ENCODE measurements at regions not wholly inside any gene's neighbourhood (a gene's known extent, or its start where the extent isn't known, plus 50 kb on each side); places are given as distances from the start of the nearest gene placed in this dataset.
"Not testable (repeated sequence)": the region's sequence is repeated elsewhere in the genome, so short reads cannot be mapped to it uniquely, and the experiment has no call there.

- Mint-ChIP-seq H3K36me3 (ENCODE audit: low read depth) (no peaks in the 10 kb centered on the region), H3K9me3 (no peaks in the 10 kb centered on the region), H3K4me1 (no peaks in the 10 kb centered on the region), H3K27me3 (no peaks in the 10 kb centered on the region), H3K4me3 (no peak overlapping the region), H3K27ac (no peak overlapping the region)
- ATAC-seq (replicated peaks): no peak
These were observed 219.3 kb upstream of the GRIN3A start for GRCh38 chr9:101957705-101958104.

- H3K27me3 Mint-ChIP-seq: peaks cover 4% of the 10 kb centered on the region
- H3K4me3 Mint-ChIP-seq: no peak overlapping the region
- H3K4me1 Mint-ChIP-seq: no peaks in the 10 kb centered on the region
- no peaks in the 10 kb centered on the region for H3K36me3 Mint-ChIP-seq (ENCODE audit: low read depth)
- ATAC-seq (replicated peaks): no peak
- no peak overlapping the region for H3K27ac Mint-ChIP-seq
- peaks cover 5% of the 10 kb centered on the region for H3K9me3 Mint-ChIP-seq
These were observed 213.2 kb upstream of the GRIN3A start for GRCh38 chr9:101951598-101951997.

GRCh38 chr9:101931756-101932155, 193.3 kb upstream of the GRIN3A start:
- no peak for ATAC-seq (replicated peaks)
- Mint-ChIP-seq H3K4me1 (no peaks in the 10 kb centered on the region), H3K9me3 (peaks cover 3% of the 10 kb centered on the region), H3K27ac (no peak overlapping the region), H3K27me3 (no peaks in the 10 kb centered on the region), H3K4me3 (no peak overlapping the region), H3K36me3 (ENCODE audit: low read depth) (no peaks in the 10 kb centered on the region)

DNA sequence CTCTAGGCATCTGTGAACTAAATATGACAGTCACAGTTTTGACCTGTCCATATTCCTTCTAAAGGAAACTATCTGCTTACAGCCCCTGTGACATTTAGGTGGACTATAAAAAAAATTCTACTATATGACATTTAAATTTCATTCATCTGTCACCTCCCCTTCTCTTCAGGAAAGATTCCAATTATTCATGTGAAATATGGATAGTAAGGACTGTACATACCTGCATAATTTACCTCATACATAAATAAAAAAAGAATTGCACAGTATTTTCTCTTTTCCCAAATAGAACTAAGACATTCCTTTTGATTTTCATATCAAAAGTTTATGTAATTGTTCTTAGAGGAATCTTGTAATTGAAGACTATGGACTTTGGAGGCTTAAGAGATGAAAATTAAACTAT, 192.3 kb upstream of the GRIN3A start:
- Mint-ChIP-seq H3K4me1 (no peaks in the 10 kb centered on the region), H3K4me3 (no peak overlapping the region), H3K27ac (no peak overlapping the region), H3K9me3 (peaks cover 1% of the 10 kb centered on the region), H3K36me3 (ENCODE audit: low read depth) (no peaks in the 10 kb centered on the region), H3K27me3 (no peaks in the 10 kb centered on the region)
- ATAC-seq (replicated peaks): no peak

DNA sequence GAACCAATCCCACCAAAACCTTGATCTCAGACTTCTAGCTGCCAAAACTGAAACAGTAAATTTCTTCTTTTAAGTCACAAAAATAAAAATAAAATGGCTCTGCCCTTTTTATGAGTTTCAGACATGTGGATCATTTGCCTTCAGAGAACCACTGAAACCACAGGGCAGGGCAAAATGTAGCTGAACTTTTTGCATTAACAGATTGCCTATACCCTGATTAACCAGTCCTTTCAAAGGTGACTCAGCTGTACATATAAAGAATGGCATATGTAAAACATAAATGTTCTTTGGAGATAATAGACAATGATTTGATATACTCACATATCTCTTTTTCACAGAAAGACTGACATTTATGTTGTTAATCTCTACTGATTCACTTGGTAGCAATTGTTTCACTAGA, 187.1 kb upstream of the GRIN3A start:
- H3K27me3 Mint-ChIP-seq: no peaks in the 10 kb centered on the region
- peaks cover 6% of the 10 kb centered on the region for H3K9me3 Mint-ChIP-seq
- H3K36me3 Mint-ChIP-seq (ENCODE audit: low read depth): no peaks in the 10 kb centered on the region
- no peak for ATAC-seq (replicated peaks)
- H3K4me1 Mint-ChIP-seq: no peaks in the 10 kb centered on the region
- H3K27ac Mint-ChIP-seq: no peak overlapping the region
- H3K4me3 Mint-ChIP-seq: no peak overlapping the region

DNA sequence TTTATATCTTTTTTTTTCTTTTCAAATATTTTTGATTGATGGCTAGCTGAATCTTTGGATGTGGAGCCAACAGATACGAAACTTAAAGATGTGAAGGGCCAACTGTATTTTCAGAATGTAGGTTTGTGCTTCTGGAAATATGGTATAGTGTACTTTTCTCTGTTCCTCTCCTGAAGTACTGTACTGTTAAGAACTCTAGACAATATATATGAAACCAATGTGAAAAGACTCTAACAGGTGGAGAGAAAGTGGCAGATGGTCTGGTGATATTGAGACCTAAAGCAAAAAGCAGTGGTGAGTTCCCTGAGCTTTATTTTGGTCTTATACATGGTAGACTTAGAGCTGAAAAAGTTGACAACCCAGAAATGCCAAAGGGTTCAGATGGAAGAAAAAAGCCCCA, 185.0 kb upstream of the GRIN3A start:
- H3K27me3 Mint-ChIP-seq: no peaks in the 10 kb centered on the region
- H3K36me3 Mint-ChIP-seq (ENCODE audit: low read depth): no peaks in the 10 kb centered on the region
- H3K4me3 Mint-ChIP-seq: no peak overlapping the region
- peaks cover 6% of the 10 kb centered on the region for H3K9me3 Mint-ChIP-seq
- ATAC-seq (replicated peaks): no peak
- H3K27ac Mint-ChIP-seq: no peak overlapping the region
- H3K4me1 Mint-ChIP-seq: no peaks in the 10 kb centered on the region

GRCh38 chr9:101916948-101917347, 178.5 kb upstream of the GRIN3A start:
- H3K9me3 Mint-ChIP-seq; H3K27me3 Mint-ChIP-seq; H3K4me1 Mint-ChIP-seq; H3K4me3 Mint-ChIP-seq; H3K36me3 Mint-ChIP-seq (ENCODE audit: low read depth); ATAC-seq (replicated peaks); H3K27ac Mint-ChIP-seq: not testable (repeated sequence)

GRCh38 chr9:101915482-101915881, 177.0 kb upstream of the GRIN3A start:
- Mint-ChIP-seq H3K4me3 (no peak overlapping the region), H3K4me1 (no peaks in the 10 kb centered on the region), H3K9me3 (no peaks in the 10 kb centered on the region), H3K36me3 (ENCODE audit: low read depth) (no peaks in the 10 kb centered on the region), H3K27me3 (no peaks in the 10 kb centered on the region), H3K27ac (no peak overlapping the region)
- ATAC-seq (replicated peaks): no peak

DNA sequence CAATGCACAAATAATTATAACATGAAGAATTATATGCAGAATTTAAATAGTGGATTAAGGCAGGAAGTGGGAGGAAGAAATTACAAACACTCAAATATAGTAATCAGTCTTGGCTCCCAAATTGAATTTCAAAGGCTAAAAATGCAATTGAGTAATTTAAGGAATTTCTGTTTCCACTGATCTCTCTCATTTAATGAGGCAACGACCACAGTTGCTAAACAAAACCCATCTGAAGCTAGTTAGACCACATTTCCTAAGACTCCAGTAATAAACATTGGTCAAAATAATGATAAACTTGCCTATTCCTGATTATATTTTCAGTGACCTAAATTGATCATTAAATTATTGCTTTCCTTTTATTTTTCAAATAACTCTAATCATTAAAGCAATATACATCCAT, 174.3 kb upstream of the GRIN3A start:
- Mint-ChIP-seq H3K9me3 (peaks cover 2% of the 10 kb centered on the region), H3K27me3 (no peaks in the 10 kb centered on the region), H3K36me3 (ENCODE audit: low read depth) (no peaks in the 10 kb centered on the region), H3K4me1 (no peaks in the 10 kb centered on the region), H3K4me3 (no peak overlapping the region), H3K27ac (no peak overlapping the region)
- ATAC-seq (replicated peaks): no peak

DNA sequence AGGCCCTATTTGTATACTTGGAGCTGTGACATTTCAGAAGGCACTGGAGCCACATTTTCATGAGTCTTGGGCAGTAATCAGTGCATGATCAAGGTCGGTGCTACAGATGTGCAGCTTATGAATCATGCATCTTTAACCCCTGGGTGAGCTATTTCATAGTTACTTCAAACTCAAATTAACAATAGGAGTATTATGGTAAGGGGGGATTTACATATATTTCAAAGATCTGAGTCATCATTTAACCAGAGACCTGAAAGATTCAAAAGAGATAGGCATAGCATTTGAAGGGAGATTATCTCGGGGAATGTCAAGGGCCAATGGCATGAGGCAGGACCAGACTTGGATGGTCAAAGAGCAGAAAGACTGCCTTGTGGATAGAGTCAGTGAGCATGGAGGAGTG, 169.0 kb upstream of the GRIN3A start:
- ATAC-seq (replicated peaks): no peak
- H3K4me3 Mint-ChIP-seq: no peak overlapping the region
- no peaks in the 10 kb centered on the region for H3K27me3 Mint-ChIP-seq
- H3K27ac Mint-ChIP-seq: no peak overlapping the region
- no peaks in the 10 kb centered on the region for H3K4me1 Mint-ChIP-seq
- H3K9me3 Mint-ChIP-seq: peaks cover 10% of the 10 kb centered on the region
- no peaks in the 10 kb centered on the region for H3K36me3 Mint-ChIP-seq (ENCODE audit: low read depth)

- Mint-ChIP-seq H3K27me3 (no peaks in the 10 kb centered on the region), H3K36me3 (ENCODE audit: low read depth) (no peaks in the 10 kb centered on the region), H3K9me3 (peaks cover 10% of the 10 kb centered on the region), H3K27ac (no peak overlapping the region), H3K4me3 (no peak overlapping the region), H3K4me1 (no peaks in the 10 kb centered on the region)
- ATAC-seq (replicated peaks): no peak
These were observed 166.4 kb upstream of the GRIN3A start for GRCh38 chr9:101904845-101905244.

DNA sequence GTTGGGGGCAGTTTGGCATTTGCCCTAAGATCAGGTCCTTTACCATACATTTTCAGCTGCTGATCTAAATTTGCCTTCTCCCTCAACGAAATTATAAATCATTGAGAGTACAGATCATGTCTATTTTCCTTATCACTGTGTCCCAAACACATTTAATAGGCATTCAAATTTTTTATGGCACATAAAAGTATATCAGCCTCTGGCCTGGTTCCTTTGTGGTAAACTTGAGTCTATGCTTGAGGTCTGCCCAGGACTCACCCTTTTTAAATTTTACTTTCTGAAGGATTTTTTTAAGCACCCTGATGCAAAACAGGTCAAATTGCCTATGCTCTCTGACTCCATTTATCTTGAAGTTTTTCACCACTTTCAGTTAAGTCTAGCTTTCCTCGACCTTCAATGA, 163.6 kb upstream of the GRIN3A start:
- H3K27ac Mint-ChIP-seq: no peak overlapping the region
- ATAC-seq (replicated peaks): no peak
- H3K27me3 Mint-ChIP-seq: no peaks in the 10 kb centered on the region
- peaks cover 3% of the 10 kb centered on the region for H3K9me3 Mint-ChIP-seq
- no peaks in the 10 kb centered on the region for H3K36me3 Mint-ChIP-seq (ENCODE audit: low read depth)
- H3K4me3 Mint-ChIP-seq: no peak overlapping the region
- no peaks in the 10 kb centered on the region for H3K4me1 Mint-ChIP-seq

DNA sequence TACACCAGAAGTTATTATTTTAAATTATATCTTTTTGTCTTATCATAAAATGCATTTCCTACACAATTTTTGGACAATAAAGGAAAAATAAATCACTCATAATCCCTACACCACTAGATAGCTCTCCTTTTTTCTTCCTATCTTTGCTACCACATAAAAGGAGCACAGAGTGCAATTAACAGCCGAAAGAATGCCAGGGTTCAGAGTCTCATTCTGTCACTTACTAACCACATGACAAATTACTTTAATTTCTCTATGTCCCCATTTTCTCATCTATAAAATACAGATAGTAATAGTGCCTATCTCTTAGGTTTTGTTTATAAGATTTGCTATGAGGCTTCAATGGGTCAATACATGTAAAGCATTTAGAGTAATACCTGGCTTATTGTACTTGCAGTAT, 158.7 kb upstream of the GRIN3A start:
- Mint-ChIP-seq H3K4me3 (no peak overlapping the region), H3K9me3 (no peaks in the 10 kb centered on the region), H3K4me1 (no peaks in the 10 kb centered on the region), H3K27me3 (no peaks in the 10 kb centered on the region), H3K36me3 (ENCODE audit: low read depth) (no peaks in the 10 kb centered on the region), H3K27ac (no peak overlapping the region)
- no peak for ATAC-seq (replicated peaks)

GRCh38 chr9:101893661-101894646, 155.5 kb upstream of the GRIN3A start:
- Mint-ChIP-seq H3K9me3 (peaks cover 4% of the 10 kb centered on the region), H3K4me3 (no peak overlapping the region), H3K27me3 (no peaks in the 10 kb centered on the region), H3K4me1 (no peaks in the 10 kb centered on the region), H3K27ac (no peak overlapping the region), H3K36me3 (ENCODE audit: low read depth) (no peaks in the 10 kb centered on the region)
- ATAC-seq (replicated peaks): no peak

DNA sequence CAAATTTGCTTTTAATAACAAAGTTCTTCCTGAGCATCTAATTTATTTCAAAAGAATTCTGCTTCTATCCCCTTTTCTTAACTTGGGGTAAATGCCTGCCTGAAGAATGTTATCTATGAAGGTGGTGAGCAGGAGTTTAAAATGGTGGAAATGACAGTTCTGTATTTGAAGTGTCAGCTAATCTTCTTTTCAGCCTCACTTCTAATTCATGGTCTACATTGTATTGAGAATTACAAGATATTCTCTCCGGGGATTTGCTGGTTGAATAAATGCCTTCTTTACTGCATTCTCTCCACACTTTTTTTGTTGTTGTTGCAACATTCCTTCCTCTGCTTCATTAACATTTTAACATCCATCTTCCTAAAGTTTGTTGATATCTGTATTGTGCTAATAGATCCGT, 143.1 kb upstream of the GRIN3A start:
- Mint-ChIP-seq H3K4me3 (no peak overlapping the region), H3K36me3 (ENCODE audit: low read depth) (no peaks in the 10 kb centered on the region), H3K27ac (no peak overlapping the region), H3K27me3 (no peaks in the 10 kb centered on the region), H3K9me3 (no peaks in the 10 kb centered on the region), H3K4me1 (no peaks in the 10 kb centered on the region)
- no peak for ATAC-seq (replicated peaks)

All from activated T-helper 17 cell treated with anti-CD3 and anti-CD28 coated beads, Interleukin-2, amount 50 U/mL, for 72 hours (primary cell).